GM18520 (cell line): ENCODE measurements at regions not wholly inside any gene's neighbourhood (a gene's known extent, or its start where the extent isn't known, plus 50 kb on each side); places are given as distances from the start of the nearest gene placed in this dataset.
"Not testable (repeated sequence)": the region's sequence is repeated elsewhere in the genome, so short reads cannot be mapped to it uniquely, and the experiment has no call there.

Experiments
- ATAC-seq: cut with Tn5 transposase; IDR thresholded peaks from one replicate; pipeline ENCODE4 v1.9.1; 2021; ENCODE audit not compliant: unreplicated experiment

GRCh38 chr9:75456698-75457097, 368.4 kb downstream of the OSTF1 start:
- ATAC-seq = no peak

DNA sequence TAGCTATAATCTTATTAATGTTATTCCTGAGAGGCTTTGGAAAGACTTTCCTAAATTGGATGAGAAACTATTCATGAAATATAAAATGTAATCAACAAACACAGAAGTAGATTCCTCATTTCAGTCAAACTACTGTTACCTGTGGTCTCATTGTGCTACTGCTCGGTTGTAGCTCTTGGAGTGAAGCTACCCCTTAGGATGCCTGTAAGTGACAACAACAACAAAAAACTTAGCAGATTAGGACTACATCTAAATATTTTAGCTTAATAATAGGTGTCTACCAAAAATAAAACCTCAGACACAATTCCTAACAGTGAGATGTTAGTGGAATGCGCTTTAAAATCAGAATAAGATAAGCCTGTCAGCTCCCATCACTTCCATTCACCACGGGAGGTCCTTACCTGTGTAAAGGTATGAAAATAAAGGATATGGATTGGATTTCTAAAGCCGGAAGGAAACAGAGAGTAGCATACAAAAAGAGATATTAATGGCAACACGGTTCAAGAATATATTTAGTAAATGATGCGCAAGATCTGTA, 369.2 kb downstream of the OSTF1 start:
- ATAC-seq = no peak

- not testable (repeated sequence) for ATAC-seq
Observed at GRCh38 chr9:75459311-75459710, 371.0 kb downstream of the OSTF1 start.

- no peak for ATAC-seq
Observed at GRCh38 chr9:75461183-75461582, 372.9 kb downstream of the OSTF1 start.

DNA sequence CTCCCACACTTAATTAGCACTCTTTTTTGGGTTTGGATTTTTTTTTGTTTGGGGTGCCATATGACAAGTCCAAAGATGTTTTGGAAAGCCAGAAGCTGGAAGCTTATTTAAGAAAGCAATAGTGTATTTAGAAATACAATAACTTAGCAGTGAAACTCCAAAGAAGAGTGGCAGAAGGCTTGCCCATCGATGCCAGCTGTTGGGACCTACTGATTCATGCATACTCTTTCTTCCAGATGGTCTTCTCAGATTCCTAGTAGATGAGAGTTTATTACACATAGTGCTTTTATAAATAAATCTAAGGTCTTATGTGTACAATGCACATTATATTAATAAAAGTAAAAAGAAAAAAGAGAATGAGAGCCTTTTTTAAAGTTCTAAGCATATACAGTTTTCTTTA, 374.6 kb downstream of the OSTF1 start:
- ATAC-seq = no peak

- ATAC-seq = no peak
Observed at GRCh38 chr9:75463871-75464270, 375.6 kb downstream of the OSTF1 start.

- no peak for ATAC-seq
Observed at GRCh38 chr9:75464726-75465125, 376.4 kb downstream of the OSTF1 start.

- no peak for ATAC-seq
Observed at GRCh38 chr9:75467142-75467541, 378.8 kb downstream of the OSTF1 start.

GRCh38 chr9:75471549-75472114, 383.3 kb downstream of the OSTF1 start:
- no peak for ATAC-seq

DNA sequence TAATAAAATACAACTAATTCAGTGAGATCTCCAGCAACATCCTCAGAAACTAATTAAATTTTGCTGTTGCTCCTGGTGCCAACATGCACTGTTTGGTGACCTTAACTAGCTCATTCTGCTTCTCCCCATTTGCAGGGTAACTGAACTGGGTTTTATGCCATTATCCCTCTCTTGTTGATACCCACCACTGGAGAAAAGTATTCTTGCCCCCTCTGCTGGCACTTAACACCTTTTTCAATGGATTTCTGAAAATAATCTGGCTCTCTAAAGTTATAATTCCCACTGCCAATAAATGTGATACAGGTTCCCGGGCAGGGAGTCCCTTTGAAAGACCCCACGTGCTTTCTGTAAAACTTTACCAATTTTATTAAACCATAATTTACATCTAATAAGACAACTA, 394.3 kb downstream of the OSTF1 start:
- no peak for ATAC-seq

GRCh38 chr9:75483636-75484035, 395.3 kb downstream of the OSTF1 start:
- ATAC-seq = no peak

- no peak for ATAC-seq
Observed at GRCh38 chr9:75487856-75488718, 399.8 kb downstream of the OSTF1 start.

DNA sequence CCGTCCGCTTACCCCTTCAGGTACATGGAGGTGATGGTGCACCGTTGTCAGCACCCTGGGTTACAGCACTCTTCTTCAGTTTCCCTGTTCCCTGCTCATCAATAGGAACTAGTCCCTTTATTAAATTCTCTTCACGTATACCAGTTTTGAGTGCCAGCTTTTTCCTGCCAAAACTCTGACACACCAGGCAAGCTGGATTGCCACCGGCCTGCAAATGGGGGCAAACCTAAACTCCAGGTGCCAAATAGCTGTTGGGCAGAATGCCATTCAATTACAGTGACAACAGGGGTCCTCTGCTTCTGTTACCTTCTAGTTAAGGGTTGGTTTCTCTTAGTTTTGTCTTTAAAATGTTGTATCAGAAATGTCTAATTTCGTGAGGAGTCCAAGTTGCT, 400.4 kb downstream of the OSTF1 start:
- no peak for ATAC-seq

GRCh38 chr9:75490326-75490725, 400.1 kb upstream of the PCSK5 start:
- ATAC-seq = no peak

- ATAC-seq = no peak
Observed at GRCh38 chr9:75491533-75491932, 398.9 kb upstream of the PCSK5 start.

- ATAC-seq = no peak
Observed at GRCh38 chr9:75499812-75500211, 390.7 kb upstream of the PCSK5 start.

DNA sequence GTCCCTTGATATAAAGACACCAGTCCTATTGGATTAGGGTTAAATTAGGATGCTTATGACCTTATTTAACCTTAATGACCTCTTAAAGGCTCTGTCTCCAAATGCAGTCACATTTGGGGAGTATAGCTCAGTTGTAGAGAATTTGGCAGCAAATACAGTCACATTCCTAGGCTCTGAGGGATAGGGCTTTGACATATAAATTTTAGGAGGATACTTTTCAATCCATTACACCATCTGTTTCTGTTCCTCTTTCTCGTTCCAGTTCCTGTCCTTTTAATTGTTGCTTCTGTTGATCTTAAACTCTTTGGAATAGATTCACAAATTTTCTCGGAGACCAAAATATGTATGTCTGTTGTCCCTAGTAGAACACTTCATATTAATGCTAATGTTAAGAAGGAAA, 390.0 kb upstream of the PCSK5 start:
- no peak for ATAC-seq

- not testable (repeated sequence) for ATAC-seq
Observed at GRCh38 chr9:75500940-75501339, 389.5 kb upstream of the PCSK5 start.

- ATAC-seq = no peak
Observed at GRCh38 chr9:75504721-75505120, 385.8 kb upstream of the PCSK5 start.

DNA sequence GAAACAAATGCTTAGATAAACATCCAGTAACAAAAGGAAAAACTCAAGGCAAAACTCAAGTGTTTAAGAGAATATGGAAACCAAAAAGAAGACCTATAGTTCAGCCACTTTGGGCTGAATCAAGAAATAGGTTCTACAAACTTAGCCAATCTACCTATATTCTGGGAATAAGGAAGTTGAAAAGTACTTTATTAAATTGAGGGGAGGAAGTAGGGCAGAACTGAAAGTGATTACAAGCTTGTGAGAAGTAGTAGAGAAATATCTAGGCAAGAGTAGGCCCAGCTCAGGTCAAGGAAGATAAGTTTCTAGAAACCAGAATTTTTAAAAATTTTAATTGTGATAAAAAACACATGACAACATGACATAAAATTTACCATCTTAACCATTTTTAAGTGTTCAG, 384.8 kb upstream of the PCSK5 start:
- ATAC-seq = no peak

- ATAC-seq = no peak
Observed at GRCh38 chr9:75529463-75529862, 361.0 kb upstream of the PCSK5 start.

- no peak for ATAC-seq
Observed at GRCh38 chr9:75531588-75531987, 358.9 kb upstream of the PCSK5 start.
